ENCODE measurements at regions not wholly inside any gene's neighbourhood (a gene's known extent, or its start where the extent isn't known, plus 50 kb on each side); places are given as distances from the start of the nearest gene placed in this dataset.
"Not testable (repeated sequence)": the region's sequence is repeated elsewhere in the genome, so short reads cannot be mapped to it uniquely, and the experiment has no call there.

DNA sequence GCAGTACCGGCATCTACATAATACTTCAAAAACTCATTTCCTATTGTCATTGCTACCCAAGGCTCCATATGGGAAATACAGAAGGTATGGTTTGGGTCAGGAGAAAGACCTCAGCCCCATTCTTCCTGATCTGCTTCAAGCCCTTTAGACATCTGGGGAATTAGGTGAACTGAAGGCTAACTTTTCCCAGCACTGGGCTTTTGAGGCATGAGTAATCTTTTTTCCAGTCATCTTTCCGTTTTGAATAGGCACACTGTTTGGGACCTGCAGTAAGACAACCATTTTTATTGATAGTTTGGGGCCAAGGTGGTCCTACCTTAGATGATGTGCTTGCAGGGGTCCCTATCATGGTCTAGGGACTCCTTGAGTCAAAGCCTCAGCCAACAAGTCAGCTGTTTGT lies 198.4 kb downstream of the HAO1 start:
- in situ Hi-C loops (cut with MboI; ENCODE audit: low sequenced_read_pairs), result no loop called here

GRCh38 chr20:7742479-7742878 lies 197.8 kb downstream of the HAO1 start:
- in situ Hi-C loops (cut with MboI; ENCODE audit: low sequenced_read_pairs), result no loop called here

GRCh38 chr20:7744411-7744810 lies 195.8 kb downstream of the HAO1 start:
- in situ Hi-C loops (cut with MboI; ENCODE audit: low sequenced_read_pairs), result no loop called here

DNA sequence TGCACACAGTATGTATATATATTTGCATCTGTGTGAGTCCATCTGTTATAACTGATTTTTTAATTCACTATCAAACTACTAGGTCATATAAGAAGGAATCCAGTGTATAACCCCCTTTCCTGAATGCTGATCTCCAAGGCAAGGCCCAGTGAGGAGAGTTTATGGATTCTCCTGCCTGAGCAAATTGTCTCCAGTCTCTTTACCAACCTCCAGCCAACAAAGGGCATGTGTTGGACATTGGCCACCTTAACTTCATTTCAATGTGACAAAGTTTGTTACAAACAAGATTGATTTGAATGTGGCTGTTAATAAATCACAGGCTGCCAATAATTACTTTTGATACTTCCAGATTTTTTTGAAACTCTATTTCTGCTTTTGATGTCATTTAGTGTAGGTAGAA lies 191.6 kb downstream of the HAO1 start:
- in situ Hi-C loops (cut with MboI; ENCODE audit: low sequenced_read_pairs), result no loop called here

DNA sequence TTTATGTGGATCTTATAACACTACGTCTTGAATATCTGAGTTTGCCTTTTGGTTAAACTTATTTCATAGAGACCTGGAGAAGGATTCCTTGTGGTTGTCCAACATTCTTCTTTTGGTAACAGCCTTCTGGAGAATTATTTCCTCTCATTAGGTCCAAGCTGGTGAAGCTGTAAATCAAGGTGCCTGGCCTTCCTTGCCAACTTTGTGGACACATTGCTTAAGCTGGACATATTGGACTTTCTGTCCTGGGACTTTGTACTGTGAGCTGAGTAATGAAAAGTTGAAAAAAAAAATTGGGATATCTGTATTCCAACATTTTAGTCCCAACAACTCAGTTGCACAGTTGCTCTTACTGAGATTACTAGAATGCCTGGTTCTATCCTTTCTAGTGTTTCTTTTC lies 186.2 kb downstream of the HAO1 start:
- in situ Hi-C loops (cut with MboI; ENCODE audit: low sequenced_read_pairs), result no loop called here

GRCh38 chr20:7758406-7758805 lies 181.9 kb downstream of the HAO1 start:
- in situ Hi-C loops (cut with MboI; ENCODE audit: low sequenced_read_pairs), result no loop called here

- in situ Hi-C loops (cut with MboI; ENCODE audit: low sequenced_read_pairs), result no loop called here
Measured at GRCh38 chr20:7760247-7761031, 179.8 kb downstream of the HAO1 start.

GRCh38 chr20:7765221-7765620 lies 175.0 kb downstream of the HAO1 start:
- in situ Hi-C loops (cut with MboI; ENCODE audit: low sequenced_read_pairs), result no loop called here

DNA sequence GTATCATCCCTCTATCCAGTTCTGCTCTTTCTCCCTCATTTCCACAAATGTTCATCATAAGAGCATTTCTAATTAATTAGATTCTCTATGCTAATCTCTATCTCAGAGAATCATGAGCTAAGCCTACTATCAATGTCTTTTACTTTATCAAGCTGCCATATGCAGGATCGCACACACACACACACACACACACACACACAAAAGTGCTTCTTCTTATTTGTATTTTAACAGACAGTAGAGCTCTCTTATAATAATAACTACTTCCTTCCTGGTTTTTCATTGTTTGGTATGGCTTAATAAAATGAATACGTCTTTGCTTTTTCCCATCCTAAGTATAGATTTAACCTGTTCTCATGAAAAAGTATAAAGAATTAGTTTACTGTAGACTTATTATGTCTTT lies 170.2 kb downstream of the HAO1 start:
- in situ Hi-C loops (cut with MboI; ENCODE audit: low sequenced_read_pairs), result no loop called here

GRCh38 chr20:7770578-7770977 lies 169.7 kb downstream of the HAO1 start:
- in situ Hi-C loops (cut with MboI; ENCODE audit: low sequenced_read_pairs), result no loop called here

DNA sequence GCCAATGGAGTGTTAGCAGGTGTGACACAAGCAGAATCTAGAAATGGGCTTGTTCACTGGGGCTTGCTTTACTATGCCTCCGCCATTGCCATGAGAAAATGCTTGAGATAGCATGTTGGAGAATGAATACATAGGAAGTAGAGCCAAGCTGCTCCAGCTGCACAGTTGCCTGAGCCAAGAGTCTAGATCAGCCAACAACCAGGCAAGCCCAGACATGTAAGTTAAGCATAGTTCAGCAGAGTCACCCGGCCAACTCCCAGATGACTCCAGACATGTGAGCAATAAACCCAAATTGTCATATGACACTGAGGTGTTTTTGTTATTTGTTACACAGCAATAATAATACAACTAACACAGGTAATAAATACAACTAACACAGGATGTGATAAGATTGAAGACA lies 167.9 kb downstream of the HAO1 start:
- in situ Hi-C loops (cut with MboI; ENCODE audit: low sequenced_read_pairs), result no loop called here

GRCh38 chr20:7773511-7773910 lies 166.7 kb downstream of the HAO1 start:
- in situ Hi-C loops (cut with MboI; ENCODE audit: low sequenced_read_pairs), result no loop called here

GRCh38 chr20:7775072-7775471 lies 165.2 kb downstream of the HAO1 start:
- in situ Hi-C loops (cut with MboI; ENCODE audit: low sequenced_read_pairs), result no loop called here

GRCh38 chr20:7776148-7776547 lies 164.1 kb downstream of the HAO1 start:
- in situ Hi-C loops (cut with MboI; ENCODE audit: low sequenced_read_pairs), result no loop called here

DNA sequence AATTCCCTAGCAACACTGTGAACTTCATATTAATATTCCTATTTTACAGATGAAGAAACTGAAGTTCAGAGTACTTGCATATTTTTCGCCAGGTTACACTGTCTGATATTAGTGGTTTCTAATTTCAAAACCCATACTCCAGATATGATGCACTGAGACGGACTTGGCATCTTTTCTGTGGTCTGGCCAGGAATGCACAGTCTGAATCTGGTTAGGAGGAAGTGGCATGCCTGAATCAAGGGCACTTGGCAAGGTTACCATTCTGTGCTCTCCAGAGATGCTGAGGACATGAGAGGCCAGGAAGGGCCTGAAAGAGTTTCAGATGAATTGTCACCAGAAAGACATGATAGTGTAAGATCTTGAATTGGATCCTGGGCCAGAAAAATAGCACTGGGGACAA lies 150.1 kb downstream of the HAO1 start:
- in situ Hi-C loops (cut with MboI; ENCODE audit: low sequenced_read_pairs), result no loop called here

DNA sequence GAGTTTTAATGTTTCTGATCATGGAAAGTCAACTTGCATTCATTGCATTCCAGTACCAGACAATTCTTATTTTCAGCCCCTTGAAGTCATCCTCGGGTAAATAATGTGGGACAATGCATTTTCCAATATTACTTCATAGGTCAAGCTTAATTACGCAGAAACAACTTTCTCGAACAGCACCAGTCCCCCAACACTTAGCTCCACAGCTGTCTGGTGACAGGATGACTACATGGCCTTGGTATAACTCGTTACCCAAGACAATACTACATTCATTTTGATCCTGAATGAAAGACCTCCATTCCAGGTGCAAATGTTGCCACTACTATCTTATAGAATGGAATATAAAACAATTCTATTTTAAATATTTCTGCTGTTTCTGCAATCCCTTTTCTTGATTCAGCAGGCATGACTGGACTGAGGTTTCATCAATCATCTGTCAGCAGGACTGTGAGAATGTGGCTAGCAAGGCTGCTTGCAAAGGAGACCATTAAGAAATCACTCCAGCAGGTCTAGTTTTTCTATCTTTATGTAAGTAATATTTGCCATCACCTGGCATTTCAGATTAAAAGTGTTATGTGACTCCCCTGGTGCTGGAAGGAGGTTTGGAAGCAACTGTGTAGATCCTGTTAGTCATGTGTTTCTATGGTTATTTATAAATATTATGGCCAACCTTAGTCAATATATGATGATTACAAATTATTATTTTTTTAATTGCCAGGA lies 147.9 kb downstream of the HAO1 start:
- in situ Hi-C loops (cut with MboI; ENCODE audit: low sequenced_read_pairs), result no loop called here

DNA sequence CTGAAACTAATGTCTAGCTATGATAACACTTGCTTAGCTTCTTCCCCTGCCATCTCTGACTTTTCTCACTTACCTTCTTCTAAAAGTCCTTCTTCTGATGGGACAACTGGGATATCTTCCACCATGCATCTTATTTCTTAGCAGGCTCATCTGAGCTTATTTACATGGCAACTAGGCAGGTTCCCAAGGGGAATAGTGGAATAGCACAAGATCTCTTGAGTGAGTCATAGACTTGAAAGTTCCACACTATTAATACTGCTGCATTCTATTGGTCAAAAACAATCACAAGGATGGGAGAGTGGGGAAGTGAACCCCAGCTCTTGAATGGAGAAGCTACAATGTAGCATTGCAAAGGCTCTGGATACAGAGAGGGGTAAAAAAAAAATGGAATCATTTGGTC lies 142.1 kb downstream of the HAO1 start:
- in situ Hi-C loops (cut with MboI; ENCODE audit: low sequenced_read_pairs), result no loop called here

GRCh38 chr20:7799862-7800261 lies 140.4 kb downstream of the HAO1 start:
- in situ Hi-C loops (cut with MboI; ENCODE audit: low sequenced_read_pairs), result no loop called here

- in situ Hi-C loops (cut with MboI; ENCODE audit: low sequenced_read_pairs), result not testable (repeated sequence)
Measured at GRCh38 chr20:7803411-7804151, 136.7 kb downstream of the HAO1 start.

GRCh38 chr20:7806831-7807230 lies 133.4 kb downstream of the HAO1 start:
- in situ Hi-C loops (cut with MboI; ENCODE audit: low sequenced_read_pairs), result no loop called here

GRCh38 chr20:7817286-7817685 lies 123.0 kb downstream of the HAO1 start:
- in situ Hi-C loops (cut with MboI; ENCODE audit: low sequenced_read_pairs), result no loop called here

DNA sequence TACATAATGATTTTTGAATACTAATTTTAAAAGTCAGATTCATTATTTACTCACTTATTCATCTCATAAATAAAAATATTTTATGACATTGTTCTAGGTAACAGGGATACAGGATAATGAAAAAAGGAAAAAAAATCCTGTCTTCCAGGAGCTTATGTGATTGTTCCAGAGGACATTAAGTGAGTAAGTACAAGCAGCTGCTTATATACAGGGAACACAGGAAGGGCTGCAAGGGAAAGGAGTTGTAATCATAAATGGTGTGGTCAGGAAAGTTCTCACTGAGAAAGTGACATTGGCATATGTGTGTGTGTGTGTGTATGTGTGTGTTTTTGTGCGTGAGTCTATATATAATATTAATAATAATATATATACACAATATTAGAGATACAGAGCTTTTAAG lies 121.8 kb downstream of the HAO1 start:
- in situ Hi-C loops (cut with MboI; ENCODE audit: low sequenced_read_pairs), result no loop called here

Measured in HL-60/S4 treated with retinoic acid at 250 ng/mL for 4 days and 3 days (cell line).